ENCODE measurements at regions not wholly inside any gene's neighbourhood (a gene's known extent, or its start where the extent isn't known, plus 50 kb on each side); places are given as distances from the start of the nearest gene placed in this dataset.

DNA sequence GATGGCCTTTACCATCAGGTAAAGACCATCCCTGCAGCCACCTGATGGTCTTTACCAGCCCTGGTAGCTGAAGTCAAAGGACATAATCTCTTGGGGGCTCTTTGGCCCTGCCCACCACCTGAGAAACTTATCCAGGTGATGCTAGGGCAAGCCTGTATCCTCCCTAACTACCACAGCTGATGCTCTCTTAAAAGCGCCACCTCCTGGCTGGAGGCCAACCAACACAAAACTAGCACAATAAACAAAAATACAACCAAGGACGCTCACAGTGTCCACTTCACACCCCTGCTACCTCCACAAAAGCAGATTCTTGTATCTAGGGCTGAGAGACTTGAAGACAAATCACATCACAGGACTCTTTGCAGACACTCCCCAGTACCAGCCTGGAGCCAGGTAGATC, 357.1 kb upstream of the POU3F1 start:
- Histone ChIP-seq H4K5ac (ENCODE audit: low read length) (no peak overlapping the region), H3K4ac (ENCODE audit: low read depth, low read length) (no peak overlapping the region), H3K27ac (ENCODE audit: low read depth, low read length) (no peak overlapping the region), H3K36me3 (ENCODE audit: control insufficient read depth, insufficient read depth, low read length) (no peaks in the 10 kb centered on the region), H3K23ac (ENCODE audit: low read length) (no peak overlapping the region), H2AK5ac (ENCODE audit: low read length) (no peak overlapping the region), H3K4me1 (ENCODE audit: control insufficient read depth, low read depth, low read length) (no peaks in the 10 kb centered on the region), H3K18ac (ENCODE audit: low read length) (no peak overlapping the region), H3K79me2 (ENCODE audit: control insufficient read depth, insufficient read depth, low read length) (no peaks in the 10 kb centered on the region), H3K56ac (ENCODE audit: low read length) (no peak overlapping the region), H3K27me3 (ENCODE audit: insufficient read depth, low read length, poor library complexity) (no peaks in the 10 kb centered on the region), H3K4me3 (ENCODE audit: low read length) (no peak overlapping the region), H3K79me1 (ENCODE audit: low read length) (no peaks in the 10 kb centered on the region), H2BK120ac (ENCODE audit: low read depth, low read length) (no peak overlapping the region), H3K4me2 (ENCODE audit: low read length) (no peak overlapping the region), H3K9ac (ENCODE audit: low read length) (no peak overlapping the region), H4K8ac (ENCODE audit: low read depth, low read length) (no peak overlapping the region), H2BK15ac (replicated peaks; ENCODE audit: low read depth) (no peak overlapping the region), H2BK5ac (ENCODE audit: low read length) (no peak overlapping the region)
- peak; percentile 9 for DNase-seq
- no CpG with 5 or more reads among the region's 2 CpGs for WGBS (ENCODE audit: extremely low coverage, insufficient coverage, low lambda C conversion rate)

DNA sequence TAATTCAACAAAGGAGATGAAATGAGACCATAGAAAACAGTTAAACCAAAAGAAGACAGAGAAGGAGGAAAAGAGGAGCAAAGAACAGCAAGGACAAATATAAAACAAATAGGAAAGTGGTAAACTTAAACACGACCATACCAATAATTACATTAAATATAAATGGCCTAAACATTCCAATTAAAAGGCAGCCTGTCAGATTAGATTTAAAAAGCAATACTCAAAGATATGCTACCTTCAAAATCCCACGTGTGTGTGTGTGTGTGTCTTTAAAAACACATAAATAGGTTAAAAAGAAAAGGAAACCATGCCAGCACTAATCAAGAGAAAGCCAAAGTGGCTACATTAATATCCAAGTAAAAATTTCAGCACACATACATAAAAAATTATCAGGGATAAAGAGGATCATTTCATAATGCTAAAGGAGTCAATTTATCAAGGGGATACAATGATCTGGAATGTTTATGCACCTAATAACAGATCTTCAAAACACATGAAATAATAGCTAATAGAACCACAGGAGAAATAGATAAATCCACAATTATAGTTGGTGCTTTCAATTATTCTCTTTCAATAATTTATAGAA, 355.7 kb upstream of the POU3F1 start:
- Histone ChIP-seq H3K9ac (ENCODE audit: low read length) (no peak overlapping the region), H4K5ac (ENCODE audit: low read length) (no peak overlapping the region), H2BK120ac (ENCODE audit: low read depth, low read length) (no peak overlapping the region), H3K23ac (ENCODE audit: low read length) (no peak overlapping the region), H3K79me1 (ENCODE audit: low read length) (no peaks in the 10 kb centered on the region), H2AK5ac (ENCODE audit: low read length) (no peak overlapping the region), H3K36me3 (ENCODE audit: control insufficient read depth, insufficient read depth, low read length) (no peaks in the 10 kb centered on the region), H3K4me2 (ENCODE audit: low read length) (no peak overlapping the region), H4K8ac (ENCODE audit: low read depth, low read length) (no peak overlapping the region), H3K79me2 (ENCODE audit: control insufficient read depth, insufficient read depth, low read length) (no peaks in the 10 kb centered on the region), H2BK5ac (ENCODE audit: low read length) (no peak overlapping the region), H3K4me1 (ENCODE audit: control insufficient read depth, low read depth, low read length) (no peaks in the 10 kb centered on the region), H2BK15ac (replicated peaks; ENCODE audit: low read depth) (no peak overlapping the region), H3K4me3 (ENCODE audit: low read length) (no peak overlapping the region), H3K56ac (ENCODE audit: low read length) (no peak overlapping the region), H3K27me3 (ENCODE audit: insufficient read depth, low read length, poor library complexity) (no peaks in the 10 kb centered on the region), H3K18ac (ENCODE audit: low read length) (no peak overlapping the region), H3K4ac (ENCODE audit: low read depth, low read length) (no peak overlapping the region), H3K27ac (ENCODE audit: low read depth, low read length) (no peak overlapping the region)
- no CpG with 5 or more reads among the region's 2 CpGs for WGBS (ENCODE audit: extremely low coverage, insufficient coverage, low lambda C conversion rate)
- no peak for DNase-seq

DNA sequence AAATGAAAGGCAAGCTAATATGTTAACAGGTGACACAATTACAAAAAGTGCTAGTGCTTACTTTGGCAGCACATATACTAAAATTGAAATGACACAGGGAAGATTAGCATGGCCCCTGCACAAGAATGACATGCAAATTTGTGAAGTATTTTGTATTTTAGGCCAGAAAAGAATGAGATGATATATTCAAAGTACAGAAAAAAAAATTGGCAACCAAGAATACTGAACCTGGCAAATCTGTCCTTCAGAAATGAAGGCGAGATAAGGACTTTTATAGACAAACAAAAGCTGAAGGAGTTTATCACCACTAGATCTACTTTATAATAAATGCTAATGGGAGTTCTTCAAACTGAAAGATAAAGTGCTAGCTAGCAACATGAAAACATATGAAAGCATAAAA, 350.0 kb upstream of the POU3F1 start:
- Histone ChIP-seq H3K56ac (ENCODE audit: low read length) (no peak overlapping the region), H4K5ac (ENCODE audit: low read length) (no peak overlapping the region), H3K36me3 (ENCODE audit: control insufficient read depth, insufficient read depth, low read length) (no peaks in the 10 kb centered on the region), H3K4me1 (ENCODE audit: control insufficient read depth, low read depth, low read length) (no peaks in the 10 kb centered on the region), H3K4ac (ENCODE audit: low read depth, low read length) (no peak overlapping the region), H3K79me1 (ENCODE audit: low read length) (no peaks in the 10 kb centered on the region), H3K4me2 (ENCODE audit: low read length) (no peak overlapping the region), H2AK5ac (ENCODE audit: low read length) (no peak overlapping the region), H3K27ac (ENCODE audit: low read depth, low read length) (no peak overlapping the region), H2BK15ac (replicated peaks; ENCODE audit: low read depth) (no peak overlapping the region), H3K23ac (ENCODE audit: low read length) (no peak overlapping the region), H3K4me3 (ENCODE audit: low read length) (no peak overlapping the region), H2BK120ac (ENCODE audit: low read depth, low read length) (no peak overlapping the region), H3K9ac (ENCODE audit: low read length) (no peak overlapping the region), H2BK5ac (ENCODE audit: low read length) (no peak overlapping the region), H4K8ac (ENCODE audit: low read depth, low read length) (no peak overlapping the region), H3K18ac (ENCODE audit: low read length) (no peak overlapping the region), H3K79me2 (ENCODE audit: control insufficient read depth, insufficient read depth, low read length) (no peaks in the 10 kb centered on the region), H3K27me3 (ENCODE audit: insufficient read depth, low read length, poor library complexity) (no peaks in the 10 kb centered on the region)
- no peak for DNase-seq
- no CpG with 5 or more reads among the region's 1 CpG for WGBS (ENCODE audit: extremely low coverage, insufficient coverage, low lambda C conversion rate)

- Histone ChIP-seq H3K4me2 (ENCODE audit: low read length) (no peak overlapping the region), H3K79me2 (ENCODE audit: control insufficient read depth, insufficient read depth, low read length) (no peaks in the 10 kb centered on the region), H2BK15ac (replicated peaks; ENCODE audit: low read depth) (no peak overlapping the region), H4K5ac (ENCODE audit: low read length) (no peak overlapping the region), H3K18ac (ENCODE audit: low read length) (no peak overlapping the region), H3K36me3 (ENCODE audit: control insufficient read depth, insufficient read depth, low read length) (no peaks in the 10 kb centered on the region), H2BK120ac (ENCODE audit: low read depth, low read length) (no peak overlapping the region), H3K9ac (ENCODE audit: low read length) (no peak overlapping the region), H2AK5ac (ENCODE audit: low read length) (no peak overlapping the region), H3K4ac (ENCODE audit: low read depth, low read length) (no peak overlapping the region), H3K27me3 (ENCODE audit: insufficient read depth, low read length, poor library complexity) (no peaks in the 10 kb centered on the region), H3K4me1 (ENCODE audit: control insufficient read depth, low read depth, low read length) (no peaks in the 10 kb centered on the region), H3K56ac (ENCODE audit: low read length) (no peak overlapping the region), H4K8ac (ENCODE audit: low read depth, low read length) (no peak overlapping the region), H3K23ac (ENCODE audit: low read length) (no peak overlapping the region), H2BK5ac (ENCODE audit: low read length) (no peak overlapping the region), H3K79me1 (ENCODE audit: low read length) (no peaks in the 10 kb centered on the region), H3K4me3 (ENCODE audit: low read length) (no peak overlapping the region), H3K27ac (ENCODE audit: low read depth, low read length) (no peak overlapping the region)
- no peak for DNase-seq
Measured at GRCh38 chr1:38394303-38394702, 347.7 kb upstream of the POU3F1 start.

DNA sequence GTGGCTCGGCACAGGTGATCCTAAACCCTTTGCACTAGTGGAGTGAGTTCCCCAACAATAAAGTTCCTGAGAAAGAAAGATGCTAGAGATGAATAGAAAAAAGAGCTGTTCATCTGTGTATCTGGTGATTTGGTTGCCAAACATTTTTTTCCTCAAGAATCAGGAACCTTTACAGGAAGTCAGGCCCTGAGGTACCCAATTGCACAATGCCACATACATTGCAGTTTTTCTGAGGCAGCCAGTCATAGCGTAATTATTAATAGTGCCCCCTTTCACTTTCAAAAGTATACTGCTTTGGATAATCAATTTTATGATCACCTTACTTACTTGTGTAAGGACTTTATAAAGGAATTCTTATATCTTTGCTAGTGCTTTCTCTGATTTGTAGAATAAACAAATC, 346.3 kb upstream of the POU3F1 start:
- WGBS (ENCODE audit: extremely low coverage, insufficient coverage, low lambda C conversion rate): no CpG with 5 or more reads among the region's 2 CpGs
- DNase-seq: no peak
- H3K79me1 ChIP-seq (ENCODE audit: low read length): no peaks in the 10 kb centered on the region
- no peak overlapping the region for H3K4me2 ChIP-seq (ENCODE audit: low read length)
- H4K5ac ChIP-seq (ENCODE audit: low read length): no peak overlapping the region
- H3K56ac ChIP-seq (ENCODE audit: low read length): no peak overlapping the region
- no peak overlapping the region for H3K4me3 ChIP-seq (ENCODE audit: low read length)
- no peak overlapping the region for H3K23ac ChIP-seq (ENCODE audit: low read length)
- no peak overlapping the region for H3K9ac ChIP-seq (ENCODE audit: low read length)
- no peak overlapping the region for H2BK15ac ChIP-seq (replicated peaks; ENCODE audit: low read depth)
- no peak overlapping the region for H4K8ac ChIP-seq (ENCODE audit: low read depth, low read length)
- H3K18ac ChIP-seq (ENCODE audit: low read length): no peak overlapping the region
- no peak overlapping the region for H2BK5ac ChIP-seq (ENCODE audit: low read length)
- H3K79me2 ChIP-seq (ENCODE audit: control insufficient read depth, insufficient read depth, low read length): no peaks in the 10 kb centered on the region
- no peaks in the 10 kb centered on the region for H3K36me3 ChIP-seq (ENCODE audit: control insufficient read depth, insufficient read depth, low read length)
- no peak overlapping the region for H2BK120ac ChIP-seq (ENCODE audit: low read depth, low read length)
- no peak overlapping the region for H2AK5ac ChIP-seq (ENCODE audit: low read length)
- H3K27me3 ChIP-seq (ENCODE audit: insufficient read depth, low read length, poor library complexity): no peaks in the 10 kb centered on the region
- H3K4ac ChIP-seq (ENCODE audit: low read depth, low read length): no peak overlapping the region
- no peak overlapping the region for H3K27ac ChIP-seq (ENCODE audit: low read depth, low read length)
- H3K4me1 ChIP-seq (ENCODE audit: control insufficient read depth, low read depth, low read length): no peaks in the 10 kb centered on the region

- Histone ChIP-seq H3K79me2 (ENCODE audit: control insufficient read depth, insufficient read depth, low read length) (no peaks in the 10 kb centered on the region), H2AK5ac (ENCODE audit: low read length) (no peak overlapping the region), H3K4ac (ENCODE audit: low read depth, low read length) (no peak overlapping the region), H3K27ac (ENCODE audit: low read depth, low read length) (no peak overlapping the region), H3K18ac (ENCODE audit: low read length) (no peak overlapping the region), H3K23ac (ENCODE audit: low read length) (no peak overlapping the region), H2BK5ac (ENCODE audit: low read length) (no peak overlapping the region), H3K56ac (ENCODE audit: low read length) (no peak overlapping the region), H3K4me3 (ENCODE audit: low read length) (no peak overlapping the region), H3K36me3 (ENCODE audit: control insufficient read depth, insufficient read depth, low read length) (no peaks in the 10 kb centered on the region), H3K9ac (ENCODE audit: low read length) (no peak overlapping the region), H2BK120ac (ENCODE audit: low read depth, low read length) (no peak overlapping the region), H4K8ac (ENCODE audit: low read depth, low read length) (no peak overlapping the region), H4K5ac (ENCODE audit: low read length) (no peak overlapping the region), H3K4me1 (ENCODE audit: control insufficient read depth, low read depth, low read length) (no peaks in the 10 kb centered on the region), H2BK15ac (replicated peaks; ENCODE audit: low read depth) (no peak overlapping the region), H3K4me2 (ENCODE audit: low read length) (no peak overlapping the region), H3K27me3 (ENCODE audit: insufficient read depth, low read length, poor library complexity) (no peaks in the 10 kb centered on the region), H3K79me1 (ENCODE audit: low read length) (no peaks in the 10 kb centered on the region)
- WGBS (ENCODE audit: extremely low coverage, insufficient coverage, low lambda C conversion rate): no CpG with 5 or more reads among the region's 8 CpGs
- DNase-seq: no peak
Measured at GRCh38 chr1:38381256-38381655, 334.7 kb upstream of the POU3F1 start.
